ENCODE measurements at regions not wholly inside any gene's neighbourhood (a gene's known extent, or its start where the extent isn't known, plus 50 kb on each side); places are given as distances from the start of the nearest gene placed in this dataset.

DNA sequence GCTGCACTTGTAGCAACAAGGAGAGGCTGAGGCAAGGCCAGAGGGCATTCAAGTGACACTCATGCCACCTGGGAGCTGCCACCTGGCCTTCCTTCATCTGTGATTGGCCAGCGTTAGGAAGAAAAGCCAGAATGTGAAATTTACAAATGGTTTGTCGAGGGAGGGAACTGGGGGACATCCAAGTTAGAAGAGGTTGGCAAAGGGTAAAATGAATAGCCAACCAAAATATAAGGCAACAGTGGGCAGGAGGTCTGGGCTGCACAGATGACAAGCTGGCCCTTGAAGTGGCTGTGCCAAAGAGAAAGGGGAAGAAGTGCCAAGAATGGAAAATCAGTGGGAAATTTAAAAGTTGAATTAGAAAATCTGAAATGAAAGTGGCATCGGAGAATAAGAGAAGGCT, 221.4 kb downstream of the C11orf91 start:
- H3K4me3 ChIP-seq (ENCODE audit: low read depth, low read length) = no peak overlapping the region
- no peak for TF ChIP-seq MYC (IDR thresholded peaks at IDR 0.05; ENCODE audit: low read depth, low read length)
- TF ChIP-seq, protein P1, sequence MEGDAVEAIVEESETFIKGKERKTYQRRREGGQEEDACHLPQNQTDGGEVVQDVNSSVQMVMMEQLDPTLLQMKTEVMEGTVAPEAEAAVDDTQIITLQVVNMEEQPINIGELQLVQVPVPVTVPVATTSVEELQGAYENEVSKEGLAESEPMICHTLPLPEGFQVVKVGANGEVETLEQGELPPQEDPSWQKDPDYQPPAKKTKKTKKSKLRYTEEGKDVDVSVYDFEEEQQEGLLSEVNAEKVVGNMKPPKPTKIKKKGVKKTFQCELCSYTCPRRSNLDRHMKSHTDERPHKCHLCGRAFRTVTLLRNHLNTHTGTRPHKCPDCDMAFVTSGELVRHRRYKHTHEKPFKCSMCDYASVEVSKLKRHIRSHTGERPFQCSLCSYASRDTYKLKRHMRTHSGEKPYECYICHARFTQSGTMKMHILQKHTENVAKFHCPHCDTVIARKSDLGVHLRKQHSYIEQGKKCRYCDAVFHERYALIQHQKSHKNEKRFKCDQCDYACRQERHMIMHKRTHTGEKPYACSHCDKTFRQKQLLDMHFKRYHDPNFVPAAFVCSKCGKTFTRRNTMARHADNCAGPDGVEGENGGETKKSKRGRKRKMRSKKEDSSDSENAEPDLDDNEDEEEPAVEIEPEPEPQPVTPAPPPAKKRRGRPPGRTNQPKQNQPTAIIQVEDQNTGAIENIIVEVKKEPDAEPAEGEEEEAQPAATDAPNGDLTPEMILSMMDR (IDR thresholded peaks at IDR 0.05; ENCODE audit: low read depth, low read length) = no peak
- TF ChIP-seq POLR2A (IDR thresholded peaks at IDR 0.05; ENCODE audit: extremely low read depth, insufficient read length) = no peak
- TF ChIP-seq, protein P2, sequence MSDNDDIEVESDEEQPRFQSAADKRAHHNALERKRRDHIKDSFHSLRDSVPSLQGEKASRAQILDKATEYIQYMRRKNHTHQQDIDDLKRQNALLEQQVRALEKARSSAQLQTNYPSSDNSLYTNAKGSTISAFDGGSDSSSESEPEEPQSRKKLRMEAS (IDR thresholded peaks at IDR 0.05; ENCODE audit: low read depth, low read length) = no peak
- no peak for DNase-seq (ENCODE audit: low read depth)

DNA sequence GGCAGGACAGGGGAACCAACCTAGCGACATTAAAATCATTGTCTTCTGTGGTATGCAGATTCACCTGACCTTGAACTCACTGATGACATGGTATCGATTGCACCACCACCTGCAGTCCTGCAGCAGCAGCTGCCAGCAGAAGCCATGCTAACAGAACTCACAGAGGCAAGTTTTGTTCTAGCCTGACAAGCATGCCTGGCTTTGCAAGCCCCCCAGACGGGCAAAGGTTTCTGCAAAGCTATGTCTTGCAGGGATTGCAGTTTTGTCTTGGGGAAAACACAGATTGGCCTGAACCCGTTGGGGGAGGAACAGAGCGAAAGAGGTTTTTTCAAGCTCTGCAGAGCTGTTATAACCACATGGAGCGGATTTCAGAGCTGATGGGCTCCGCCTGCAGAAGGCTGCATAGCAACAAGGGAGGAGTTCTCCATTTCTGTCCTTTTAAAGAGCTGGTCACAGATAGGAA, 221.0 kb downstream of the HIPK3 start:
- no peak overlapping the region for H3K4me3 ChIP-seq (ENCODE audit: low read depth, low read length)
- peak; percentile 5 for DNase-seq (ENCODE audit: low read depth)
- no peak for TF ChIP-seq MYC (IDR thresholded peaks at IDR 0.05; ENCODE audit: low read depth, low read length)
- TF ChIP-seq, protein P2 (IDR thresholded peaks at IDR 0.05; ENCODE audit: low read depth, low read length) = no peak
- TF ChIP-seq, protein P1 (IDR thresholded peaks at IDR 0.05; ENCODE audit: low read depth, low read length) = no peak
- no peak for TF ChIP-seq POLR2A (IDR thresholded peaks at IDR 0.05; ENCODE audit: extremely low read depth, insufficient read length)

DNA sequence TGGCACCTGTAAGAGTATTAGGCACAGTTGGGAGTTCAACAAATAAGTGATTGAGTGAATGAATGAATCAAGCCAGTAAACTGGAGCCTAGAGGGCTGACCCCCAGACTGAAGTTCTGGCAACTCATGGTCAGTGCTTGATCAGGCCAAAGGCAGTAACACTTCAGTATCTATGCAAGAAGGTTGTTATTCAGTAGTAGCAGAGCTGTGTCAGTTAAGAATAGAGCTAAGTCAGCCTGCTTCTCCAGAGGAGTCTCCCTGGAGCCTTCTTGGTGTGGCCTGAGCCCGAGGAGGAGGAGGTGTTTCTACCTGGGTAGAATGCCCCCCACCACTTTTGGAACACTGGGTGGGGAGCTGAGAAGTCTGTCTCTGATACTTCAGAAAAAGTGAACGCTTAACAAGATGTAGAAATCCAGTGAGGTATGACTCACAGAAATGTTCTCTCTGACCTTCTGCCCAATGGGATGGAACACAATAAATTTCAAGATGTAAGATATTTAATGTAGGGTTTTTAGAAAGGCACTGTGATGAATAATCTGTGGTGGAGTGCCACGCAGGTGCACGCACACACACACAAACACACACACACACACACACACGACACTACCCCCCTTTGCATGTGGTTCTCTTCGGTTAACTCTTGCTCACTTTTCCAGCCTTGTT, 219.9 kb downstream of the HIPK3 start:
- TF ChIP-seq, protein P2 (IDR thresholded peaks at IDR 0.05; ENCODE audit: low read depth, low read length) = no peak
- TF ChIP-seq, protein P1 (IDR thresholded peaks at IDR 0.05; ENCODE audit: low read depth, low read length) = no peak
- TF ChIP-seq POLR2A (IDR thresholded peaks at IDR 0.05; ENCODE audit: extremely low read depth, insufficient read length) = no peak
- no peak for TF ChIP-seq MYC (IDR thresholded peaks at IDR 0.05; ENCODE audit: low read depth, low read length)
- H3K4me3 ChIP-seq (ENCODE audit: low read depth, low read length) = no peak overlapping the region
- no peak for DNase-seq (ENCODE audit: low read depth)

DNA sequence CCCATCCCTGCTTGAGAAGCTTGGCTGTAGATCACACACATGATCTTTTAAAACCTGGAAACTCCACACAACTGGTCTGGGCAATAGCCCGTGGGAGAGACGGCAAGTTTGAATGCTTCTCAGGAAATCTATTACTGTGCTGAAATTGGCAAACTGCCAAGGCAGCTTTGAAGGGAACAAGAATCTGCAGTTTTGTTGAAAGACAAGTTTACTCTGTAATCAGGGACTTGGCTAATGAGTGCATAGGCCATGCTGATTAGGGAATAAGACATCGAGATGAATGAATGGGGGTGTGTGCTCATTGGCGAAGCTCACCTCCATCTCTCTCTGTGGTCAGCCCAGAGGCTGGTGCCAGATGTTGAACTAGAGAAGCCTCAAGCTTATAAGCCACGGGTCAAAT, 218.8 kb downstream of the HIPK3 start:
- no peak for DNase-seq (ENCODE audit: low read depth)
- H3K4me3 ChIP-seq (ENCODE audit: low read depth, low read length) = no peak overlapping the region

DNA sequence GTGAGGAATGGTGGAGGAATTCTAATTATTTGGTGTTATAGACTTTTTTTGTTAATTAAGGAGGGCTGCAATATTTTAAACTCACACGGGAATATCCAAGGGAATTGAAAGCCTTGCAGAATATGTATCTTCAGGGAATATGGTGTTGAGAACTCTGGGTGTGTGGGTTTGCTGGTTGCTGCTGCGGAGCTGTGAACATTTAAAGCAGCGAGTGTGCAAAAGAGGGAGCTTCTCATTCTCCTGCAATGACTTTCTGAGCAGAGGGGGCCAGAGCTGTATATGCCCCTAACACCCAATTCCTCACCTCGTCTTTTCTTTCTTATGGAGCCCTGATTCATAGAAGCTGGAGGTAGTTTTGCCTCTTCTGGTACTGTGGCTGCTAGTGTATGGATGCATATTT, 217.7 kb downstream of the HIPK3 start:
- no peak overlapping the region for H3K4me3 ChIP-seq (ENCODE audit: low read depth, low read length)
- DNase-seq (ENCODE audit: low read depth) = no peak
- TF ChIP-seq, protein P2 (IDR thresholded peaks at IDR 0.05; ENCODE audit: low read depth, low read length) = no peak

More for the DNA sequence above, 218.8 kb downstream of the HIPK3 start:
- TF ChIP-seq, protein P1 (IDR thresholded peaks at IDR 0.05; ENCODE audit: low read depth, low read length) = no peak
- TF ChIP-seq MYC (IDR thresholded peaks at IDR 0.05; ENCODE audit: low read depth, low read length) (no peak), POLR2A (IDR thresholded peaks at IDR 0.05; ENCODE audit: extremely low read depth, insufficient read length) (no peak)
- TF ChIP-seq, protein P2 (IDR thresholded peaks at IDR 0.05; ENCODE audit: low read depth, low read length) = no peak

DNA sequence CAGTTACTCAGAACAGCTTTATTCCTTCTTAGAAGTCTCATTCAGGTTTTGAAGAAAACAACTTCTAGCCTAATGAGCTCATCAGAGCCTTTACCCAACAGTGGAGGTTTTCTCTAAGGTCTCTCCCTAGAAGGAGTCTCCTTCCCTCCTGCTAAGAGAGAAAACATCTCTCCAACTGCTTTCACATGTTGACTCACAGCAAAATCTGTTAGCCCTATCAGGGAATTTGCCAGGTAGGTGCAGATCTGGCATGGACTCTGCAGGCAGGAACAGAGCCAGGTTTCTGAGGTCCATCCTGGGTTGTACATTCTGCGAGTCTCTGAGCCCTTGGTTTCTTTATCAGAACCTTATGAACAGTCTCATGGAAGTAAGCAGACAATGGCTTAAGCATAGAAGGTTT, 214.4 kb downstream of the HIPK3 start:
- H3K4me3 ChIP-seq (ENCODE audit: low read depth, low read length) = no peak overlapping the region
- no peak for TF ChIP-seq POLR2A (IDR thresholded peaks at IDR 0.05; ENCODE audit: extremely low read depth, insufficient read length)
- TF ChIP-seq, protein P1 (IDR thresholded peaks at IDR 0.05; ENCODE audit: low read depth, low read length) = no peak
- DNase-seq (ENCODE audit: low read depth) = no peak

All from NB4 (cell line).